Activated CD4-positive, alpha-beta T cell treated with anti-CD3 and anti-CD28 coated beads for 48 hours (primary cell): ENCODE measurements at regions not wholly inside any gene's neighbourhood (a gene's known extent, or its start where the extent isn't known, plus 50 kb on each side); places are given as distances from the start of the nearest gene placed in this dataset.
A peak's percentile ranks its signal among the peaks of the same experiment; 100 is the strongest.

Experiments used
- DNase-seq: peaks from one replicate; pipeline ENCODE4 v3.0.0-alpha.2; 2020

- DNase-seq = no peak
Observed at GRCh38 chr6:138614151-138614550, 114.9 kb upstream of the NHSL1 start.

- no peak for DNase-seq
Observed at GRCh38 chr6:138618168-138618567, 118.9 kb upstream of the NHSL1 start.

DNA sequence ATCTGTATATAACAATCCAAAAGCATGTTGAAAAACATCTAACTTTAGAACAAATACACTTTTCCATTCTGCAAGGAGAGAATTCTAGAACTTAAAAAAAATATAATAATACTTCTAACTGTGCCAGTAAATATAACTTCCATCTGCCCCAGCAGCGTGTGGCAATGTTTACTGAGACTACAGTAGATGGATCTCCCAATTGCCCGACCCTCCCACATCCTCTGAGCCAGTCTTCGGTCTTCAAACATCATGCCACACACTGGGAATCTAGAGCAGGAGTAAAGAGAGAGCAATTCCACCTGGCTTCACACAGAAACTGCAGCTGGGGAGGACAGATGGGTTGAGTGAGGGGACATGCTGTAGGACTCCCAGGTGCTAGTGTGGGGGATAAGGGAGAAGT, 121.3 kb upstream of the NHSL1 start:
- DNase-seq = no peak

DNA sequence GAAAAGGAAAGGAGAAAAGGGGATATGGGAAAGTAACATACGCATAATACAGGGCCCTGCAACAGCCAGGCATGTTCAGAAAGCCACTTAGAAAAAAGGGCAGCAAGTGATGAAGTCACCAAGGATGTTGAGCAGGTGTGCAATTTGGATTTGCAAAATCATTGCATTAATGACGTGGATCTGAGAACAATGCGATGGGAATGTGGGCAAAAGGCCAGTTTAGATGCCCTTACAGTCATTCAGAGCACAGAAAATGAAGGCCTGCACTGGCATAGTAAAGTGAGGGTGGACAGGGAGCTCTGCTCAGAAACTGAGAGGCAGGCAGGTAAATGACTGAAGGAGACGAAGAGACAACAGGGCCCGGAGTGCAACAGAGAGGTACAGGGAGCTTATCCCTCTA, 123.7 kb upstream of the NHSL1 start:
- no peak for DNase-seq

GRCh38 chr6:138631566-138631965, 132.3 kb upstream of the NHSL1 start:
- no peak for DNase-seq

GRCh38 chr6:138637822-138638221, 135.7 kb upstream of the CCDC28A start:
- no peak for DNase-seq

DNA sequence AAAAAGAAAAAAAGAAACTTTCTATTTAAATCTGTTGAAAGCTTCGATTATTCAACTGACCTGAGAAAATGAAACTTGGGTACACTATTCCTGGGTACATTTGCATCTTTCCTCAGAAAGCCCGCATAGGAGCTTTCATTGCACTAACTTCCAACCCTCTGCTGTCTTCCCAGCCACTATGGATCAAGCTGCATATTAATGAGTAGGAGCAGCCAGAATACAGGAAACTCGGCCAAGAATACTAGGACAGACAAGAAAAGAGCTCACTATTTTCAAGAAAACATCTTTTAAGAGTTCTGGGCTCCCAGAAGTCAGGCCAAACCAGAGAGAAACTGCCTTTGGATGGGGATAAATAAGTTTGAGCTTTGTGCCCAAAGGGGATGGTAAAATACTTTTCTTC, 135.0 kb upstream of the CCDC28A start:
- no peak for DNase-seq

GRCh38 chr6:138640028-138640427, 133.5 kb upstream of the CCDC28A start:
- no peak for DNase-seq

DNA sequence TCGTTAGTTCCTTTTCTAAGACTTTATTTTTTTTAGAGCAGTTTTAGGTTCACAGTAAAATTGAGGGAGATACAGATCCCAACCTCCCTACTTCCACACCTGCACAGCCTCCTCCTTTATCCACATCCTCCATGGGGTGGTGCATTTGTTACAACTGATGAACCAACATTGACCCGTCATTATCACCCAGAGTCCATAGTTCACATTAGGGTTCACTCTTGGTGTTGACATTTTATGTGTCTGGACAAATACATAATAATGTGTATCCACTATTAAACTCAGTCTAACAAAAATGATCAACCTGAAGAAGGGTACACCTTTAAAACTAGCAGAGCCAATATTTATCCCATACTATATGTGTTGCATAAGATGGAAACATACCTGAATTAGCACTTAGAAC, 130.4 kb upstream of the CCDC28A start:
- no peak for DNase-seq

DNA sequence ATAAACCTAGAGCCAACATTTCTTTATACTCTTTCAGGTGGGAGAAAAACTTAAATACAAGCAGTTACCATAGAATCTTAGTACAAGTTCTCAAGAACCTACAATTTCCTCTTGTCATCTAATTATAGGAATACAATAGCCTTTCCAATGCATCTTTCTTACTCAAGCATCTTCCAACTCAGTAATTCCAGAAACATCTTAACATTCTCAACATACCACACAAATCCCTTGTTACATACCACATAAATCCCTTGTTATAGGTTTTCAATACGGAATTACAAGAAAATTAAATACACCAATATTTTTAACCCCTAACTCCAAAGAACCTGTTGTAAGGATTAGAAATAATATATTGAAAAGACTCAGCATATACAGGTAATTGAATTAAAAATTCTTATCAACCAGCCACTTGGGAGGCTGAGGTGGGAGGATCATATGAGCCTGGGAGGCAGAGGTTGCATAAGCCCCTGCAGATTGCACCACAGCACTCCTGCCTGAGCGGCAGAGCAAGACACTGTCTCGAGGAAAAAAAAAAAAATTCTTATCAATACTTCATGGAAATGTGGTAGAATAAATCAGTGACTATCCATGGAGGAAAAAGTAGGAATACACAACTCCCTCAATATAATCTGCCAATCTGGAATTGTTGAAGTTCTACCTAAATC, 127.5 kb upstream of the CCDC28A start:
- DNase-seq = no peak

- no peak for DNase-seq
Observed at GRCh38 chr6:138647006-138647405, 126.6 kb upstream of the CCDC28A start.

GRCh38 chr6:138648127-138648526, 125.4 kb upstream of the CCDC28A start:
- DNase-seq = no peak

DNA sequence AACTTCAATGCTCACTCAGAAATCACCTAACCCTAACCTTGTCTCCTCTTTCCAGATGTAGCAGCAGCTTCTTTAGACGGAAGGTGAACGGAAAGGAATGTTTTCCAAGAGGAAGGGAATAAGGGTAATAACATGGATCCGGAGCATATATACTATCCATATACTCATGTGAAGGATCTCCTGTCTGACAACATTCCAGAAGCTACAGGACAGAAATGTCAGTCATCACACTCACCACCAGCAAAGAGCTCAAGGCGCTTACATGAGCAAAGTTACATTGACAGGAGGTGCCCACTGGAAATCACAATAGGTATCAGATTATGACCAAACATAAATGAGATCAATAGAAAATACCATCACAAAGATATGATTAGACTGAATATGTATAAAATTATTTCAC, 122.1 kb upstream of the CCDC28A start:
- no peak for DNase-seq

DNA sequence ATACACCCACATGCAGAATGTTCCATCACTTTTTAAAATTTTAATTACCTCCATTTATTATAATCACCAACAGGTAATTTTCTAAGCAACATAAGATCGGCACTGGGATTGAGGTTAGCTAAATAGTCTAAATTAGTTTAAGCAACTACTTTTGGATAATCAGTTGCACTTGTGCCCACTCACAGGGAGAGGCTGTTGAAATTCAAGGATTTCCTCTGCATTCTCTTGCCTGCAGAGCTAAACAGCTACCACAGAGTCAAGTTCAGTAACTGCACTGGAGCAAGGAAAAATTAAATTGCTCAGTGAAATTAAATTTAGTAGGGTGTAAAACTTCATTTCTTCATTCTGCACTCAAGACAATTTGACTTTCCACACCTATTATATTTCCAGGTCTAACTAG, 120.7 kb upstream of the CCDC28A start:
- no peak for DNase-seq

- DNase-seq = no peak
Observed at GRCh38 chr6:138653435-138653834, 120.1 kb upstream of the CCDC28A start.

DNA sequence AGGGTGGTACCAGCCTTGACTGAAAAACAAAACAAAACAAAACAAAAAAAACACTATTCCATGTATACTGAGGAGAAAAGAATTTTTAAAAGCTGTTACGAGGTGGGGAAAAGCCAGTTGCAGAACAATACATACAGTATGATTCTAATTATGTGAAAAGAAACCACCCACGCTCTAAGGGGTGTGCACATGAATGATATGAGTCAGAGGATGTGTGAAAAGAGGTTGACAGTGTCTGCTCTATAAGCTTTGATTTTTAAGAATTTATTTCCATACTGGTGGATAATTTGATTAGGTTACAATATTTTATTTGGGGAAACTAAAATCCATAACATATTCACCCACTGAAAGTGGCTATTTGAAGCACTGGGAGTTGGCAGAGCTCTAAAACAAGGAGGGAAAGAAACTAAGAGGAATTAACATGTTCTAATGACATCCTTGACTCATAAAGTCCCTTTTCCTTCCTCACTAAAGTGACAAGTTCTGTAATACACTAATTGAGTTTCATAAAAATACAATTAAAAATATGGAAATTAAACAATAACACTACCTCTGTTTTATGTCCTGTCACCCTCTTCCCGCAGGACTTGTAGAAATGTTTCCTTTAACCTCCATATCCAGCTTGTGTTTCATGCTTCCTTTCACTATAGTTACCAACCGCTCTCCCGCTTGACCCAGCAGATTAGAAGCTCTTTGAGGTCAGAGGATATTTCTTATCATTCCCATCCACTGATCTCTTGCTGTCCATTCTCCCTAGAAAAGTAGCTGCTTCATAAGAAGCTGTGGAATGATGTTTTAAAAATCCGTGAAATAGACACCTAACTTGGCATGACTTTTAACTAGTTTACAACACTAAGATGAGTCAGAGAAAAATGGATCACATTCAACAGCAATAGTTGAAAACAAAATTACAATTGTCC, 118.6 kb upstream of the CCDC28A start:
- DNase-seq = peak; percentile 52

DNA sequence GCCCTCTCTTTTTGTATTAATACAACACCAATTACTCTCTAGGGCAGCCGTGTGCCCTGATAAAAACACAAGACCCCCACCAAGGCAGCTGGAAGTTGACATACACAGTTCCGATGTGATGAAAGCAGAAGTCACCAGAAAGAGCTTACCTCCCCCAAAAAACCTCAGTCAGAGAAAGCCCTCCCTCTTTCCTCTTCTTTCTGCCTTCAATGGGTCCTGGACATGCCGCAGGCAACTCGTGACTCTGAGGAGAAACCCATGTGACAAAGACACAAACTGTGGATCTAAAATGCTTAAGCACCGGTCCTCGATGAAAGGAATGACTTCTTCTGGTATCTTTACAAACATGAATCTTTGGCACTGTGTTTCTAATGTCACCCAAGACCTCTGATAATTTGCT, 117.7 kb upstream of the CCDC28A start:
- DNase-seq = no peak

- DNase-seq = no peak
Observed at GRCh38 chr6:138656364-138657064, 117.1 kb upstream of the CCDC28A start.

DNA sequence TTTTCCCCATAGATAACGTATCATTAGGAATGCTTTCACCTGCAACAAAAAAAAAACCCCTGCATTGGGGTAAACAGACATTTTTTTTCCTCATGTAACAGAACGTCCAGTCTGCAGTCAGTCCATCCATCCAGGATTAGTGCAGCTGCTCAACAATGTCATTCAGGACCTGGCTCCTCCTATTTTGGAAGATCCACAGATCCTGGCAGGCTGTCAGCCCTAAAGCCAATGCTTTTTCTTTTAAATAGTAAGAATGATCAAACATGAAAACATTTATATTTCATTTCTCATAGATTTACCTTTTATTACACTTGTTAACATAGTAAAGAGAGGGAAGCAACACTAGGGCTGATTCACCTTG, 116.5 kb upstream of the CCDC28A start:
- DNase-seq = no peak

GRCh38 chr6:138659998-138660397, 113.6 kb upstream of the CCDC28A start:
- DNase-seq = no peak

DNA sequence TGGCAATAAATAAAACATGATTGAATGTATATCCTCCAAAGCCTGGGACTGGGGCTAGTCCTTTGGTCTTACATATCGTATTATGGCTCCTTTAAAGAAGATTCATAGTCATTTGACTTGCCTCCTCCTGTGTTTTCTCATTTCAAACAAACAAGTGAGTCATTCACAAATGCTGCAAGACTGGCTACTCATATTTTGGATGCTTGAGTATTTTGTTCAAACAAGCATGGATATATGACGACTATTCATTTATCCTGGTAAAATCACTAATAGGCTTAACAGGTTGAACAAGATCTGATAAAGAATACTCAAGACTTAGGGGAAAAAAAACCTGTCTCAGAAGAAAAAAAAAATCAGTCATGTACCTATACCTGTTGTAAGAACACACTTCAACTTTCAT, 111.1 kb upstream of the CCDC28A start:
- no peak for DNase-seq

- DNase-seq = no peak
Observed at GRCh38 chr6:138663892-138664291, 109.7 kb upstream of the CCDC28A start.

- no peak for DNase-seq
Observed at GRCh38 chr6:138664745-138665144, 108.8 kb upstream of the CCDC28A start.

DNA sequence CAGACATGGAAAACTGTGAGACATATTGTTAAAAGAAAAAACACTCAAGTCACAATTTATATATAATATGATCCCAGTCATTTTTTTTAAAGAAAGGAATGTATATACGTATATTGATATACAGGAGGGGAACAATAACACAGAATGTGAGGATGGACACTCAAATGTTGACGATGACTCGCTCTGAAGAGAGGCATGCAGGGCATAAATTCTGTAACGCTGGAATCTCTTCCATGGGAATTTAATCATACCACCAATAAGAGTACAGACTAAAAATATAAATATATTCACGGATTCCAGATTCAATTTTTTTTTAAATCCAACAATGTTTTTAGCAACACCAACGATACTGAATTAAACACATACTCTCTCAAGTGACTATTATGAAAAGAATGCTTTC, 106.9 kb upstream of the CCDC28A start:
- DNase-seq = no peak
